Cardiac fibroblast (primary cell): ENCODE measurements at regions not wholly inside any gene's neighbourhood (a gene's known extent, or its start where the extent isn't known, plus 50 kb on each side); places are given as distances from the start of the nearest gene placed in this dataset.
"Not testable (repeated sequence)": the region's sequence is repeated elsewhere in the genome, so short reads cannot be mapped to it uniquely, and the experiment has no call there.

ENCODE experiments used
- DNase-seq, 2 donors: peaks; one replicate each; pipeline versions ENCODE4 v3.0.0 to v3.0.0-alpha.2; 2010; ENCODE audit warnings: low read depth in 2 of 2
- H3K4me3 ChIP-seq, 2 donors: replicated peaks in 1 of 2; 1 replicate in 1 of 2; 2 replicates in 1 of 2; pipeline ENCODE4 v1.5.1; 2011; ENCODE audit warnings: low read depth in 2 of 2, low read length in 2 of 2, mild to moderate bottlenecking in 2 of 2, moderate library complexity in 1 of 2
- CTCF ChIP-seq: IDR thresholded peaks from one replicate; pipeline ENCODE4 v1.5.1; 2011; ENCODE audit warnings: low read depth, mild to moderate bottlenecking, low read length, inconsistent platforms

GRCh38 chrX:128685387-128685786 lies 633.2 kb upstream of the ACTRT1 start:
- no peak overlapping the region for H3K4me3 ChIP-seq
- DNase-seq = no peak
- no peak for TF ChIP-seq CTCF

DNA sequence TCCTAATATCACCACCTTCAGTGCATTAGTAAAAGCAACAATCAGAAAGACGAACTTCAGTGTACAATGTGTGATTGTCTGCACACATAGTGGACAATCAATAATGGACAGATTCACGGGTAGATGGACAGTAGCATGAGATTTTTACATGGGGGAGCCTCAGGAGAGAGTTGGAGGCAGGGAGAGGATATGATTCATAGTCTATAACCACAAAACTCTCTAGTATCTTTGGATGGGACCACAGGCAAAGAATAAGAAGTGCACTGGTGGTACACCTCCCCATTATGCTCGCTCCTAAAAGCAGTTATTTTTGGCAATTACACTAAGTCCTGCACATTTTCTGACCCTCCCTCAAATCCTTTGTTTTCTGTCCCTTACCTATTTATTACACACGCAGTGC lies 624.4 kb upstream of the ACTRT1 start:
- DNase-seq = no peak
- TF ChIP-seq CTCF = no peak
- H3K4me3 ChIP-seq = no peak overlapping the region

GRCh38 chrX:128674326-128675086 lies 622.3 kb upstream of the ACTRT1 start:
- H3K4me3 ChIP-seq, DNase-seq: not testable (repeated sequence)

DNA sequence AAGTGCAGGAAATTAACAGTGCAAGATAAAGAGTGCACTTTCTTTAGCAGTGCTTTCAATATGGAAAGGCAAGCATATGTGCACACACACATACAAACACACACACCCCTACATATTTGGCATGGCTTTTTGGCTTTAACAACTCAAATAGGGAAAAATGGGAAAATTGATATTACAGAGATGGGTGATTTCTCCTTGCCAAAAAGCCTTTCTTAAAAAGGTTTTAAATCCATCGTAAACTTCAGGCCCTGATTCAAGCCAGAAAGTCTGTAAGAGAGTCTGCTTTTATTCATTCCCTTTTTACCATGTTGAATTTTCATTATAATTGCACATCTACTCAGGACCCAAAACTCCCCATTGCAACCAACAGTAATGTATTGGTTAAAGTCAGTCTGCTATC lies 612.0 kb upstream of the ACTRT1 start:
- no peak for TF ChIP-seq CTCF
- no peak for DNase-seq
- no peak overlapping the region for H3K4me3 ChIP-seq

DNA sequence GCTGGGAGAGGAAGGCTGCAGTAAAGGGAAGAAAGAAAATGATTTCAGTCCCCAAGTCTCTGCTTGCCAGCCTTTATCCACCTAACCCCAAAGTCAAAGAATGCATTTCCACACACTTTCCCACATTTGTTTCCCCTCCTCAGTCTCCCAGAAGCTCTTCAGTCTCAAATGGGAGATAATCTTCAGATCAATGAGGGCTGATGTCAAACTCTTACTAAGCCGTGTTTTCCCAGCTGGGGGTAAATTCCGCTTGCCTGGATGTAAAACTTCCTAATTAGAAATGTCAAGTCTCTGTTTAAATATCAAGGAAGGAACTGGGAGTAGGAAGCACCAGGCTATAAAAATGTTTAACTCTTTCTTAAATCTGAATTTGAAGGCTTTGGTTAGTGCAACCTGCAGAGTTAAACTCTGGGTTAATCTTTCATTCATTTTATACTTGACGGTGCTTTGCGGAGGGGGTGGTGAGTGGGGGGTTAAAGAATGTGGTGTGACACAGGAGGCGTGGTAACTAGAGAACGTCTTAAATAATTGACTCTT lies 601.4 kb upstream of the ACTRT1 start:
- no peak for TF ChIP-seq CTCF
- no peak for DNase-seq
- H3K4me3 ChIP-seq = no peak overlapping the region

- TF ChIP-seq CTCF = no peak
Measured at GRCh38 chrX:128650326-128650725, 598.1 kb upstream of the ACTRT1 start.

DNA sequence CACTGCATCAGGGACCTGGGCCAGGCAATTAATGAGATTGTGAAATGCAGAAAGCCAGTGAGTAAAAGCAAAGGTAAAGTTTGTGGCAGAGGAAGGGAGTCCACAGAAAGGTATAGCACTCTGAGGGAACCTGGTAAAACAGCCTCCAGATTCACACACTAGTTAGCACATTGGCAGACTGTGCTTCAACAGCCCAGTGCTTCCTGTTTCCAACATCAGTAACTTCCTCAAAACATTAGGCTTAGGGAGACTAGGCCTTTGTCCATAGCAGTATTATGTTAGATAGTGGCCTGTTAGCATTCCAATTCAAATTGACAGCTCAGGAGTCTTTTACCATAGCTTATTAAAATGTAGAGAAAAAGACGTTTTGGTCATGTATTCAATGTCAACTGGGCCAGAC lies 582.6 kb upstream of the ACTRT1 start:
- H3K4me3 ChIP-seq = no peak overlapping the region
- DNase-seq = no peak
- no peak for TF ChIP-seq CTCF

More at GRCh38 chrX:128650326-128650725, 598.1 kb upstream of the ACTRT1 start:
- no peak overlapping the region for H3K4me3 ChIP-seq
- no peak for DNase-seq
